SH-SY5Y (cell line): ENCODE measurements at regions not wholly inside any gene's neighbourhood (a gene's known extent, or its start where the extent isn't known, plus 50 kb on each side); places are given as distances from the start of the nearest gene placed in this dataset.

Experiments
- GATA2 ChIP-seq: IDR thresholded peaks from 2 replicates; pipeline ENCODE4 v1.6.1; 2011; ENCODE audit warnings: mild to moderate bottlenecking, low read depth, low read length
- GATA3 ChIP-seq: IDR thresholded peaks from 2 replicates; pipeline ENCODE4 v1.6.1; 2011; ENCODE audit warnings: low read depth, mild to moderate bottlenecking, low read length, moderate library complexity

GRCh38 chr2:64829525-64829924, 159.7 kb upstream of the SLC1A4 start:
- TF ChIP-seq GATA2 (no peak), GATA3 (no peak)
